ENCODE measurements at regions not wholly inside any gene's neighbourhood (a gene's known extent, or its start where the extent isn't known, plus 50 kb on each side); places are given as distances from the start of the nearest gene placed in this dataset.

DNA sequence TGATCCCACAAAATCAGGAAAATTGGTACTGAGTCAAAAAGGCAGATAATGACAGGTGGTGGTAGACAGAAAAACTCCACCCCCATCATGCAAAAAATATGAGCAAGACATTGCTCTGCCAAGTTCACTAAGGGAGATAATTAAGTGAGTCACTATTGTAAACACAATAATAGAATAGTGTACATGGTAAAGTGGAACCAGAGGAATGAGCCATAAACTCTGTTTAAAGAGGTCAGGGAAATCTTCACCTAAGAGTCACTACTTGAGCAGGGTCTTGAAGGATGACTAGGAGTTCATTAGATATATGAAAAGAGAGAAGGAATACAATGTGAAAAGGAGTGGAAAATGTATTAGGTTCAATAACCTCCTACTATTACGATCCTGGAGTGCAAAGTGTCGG is 213.4 kb upstream of the PEX5L start (continued):
- TF ChIP-seq FOXK2 (IDR thresholded peaks at IDR 0.05): no peak
- TF ChIP-seq, protein P1, sequence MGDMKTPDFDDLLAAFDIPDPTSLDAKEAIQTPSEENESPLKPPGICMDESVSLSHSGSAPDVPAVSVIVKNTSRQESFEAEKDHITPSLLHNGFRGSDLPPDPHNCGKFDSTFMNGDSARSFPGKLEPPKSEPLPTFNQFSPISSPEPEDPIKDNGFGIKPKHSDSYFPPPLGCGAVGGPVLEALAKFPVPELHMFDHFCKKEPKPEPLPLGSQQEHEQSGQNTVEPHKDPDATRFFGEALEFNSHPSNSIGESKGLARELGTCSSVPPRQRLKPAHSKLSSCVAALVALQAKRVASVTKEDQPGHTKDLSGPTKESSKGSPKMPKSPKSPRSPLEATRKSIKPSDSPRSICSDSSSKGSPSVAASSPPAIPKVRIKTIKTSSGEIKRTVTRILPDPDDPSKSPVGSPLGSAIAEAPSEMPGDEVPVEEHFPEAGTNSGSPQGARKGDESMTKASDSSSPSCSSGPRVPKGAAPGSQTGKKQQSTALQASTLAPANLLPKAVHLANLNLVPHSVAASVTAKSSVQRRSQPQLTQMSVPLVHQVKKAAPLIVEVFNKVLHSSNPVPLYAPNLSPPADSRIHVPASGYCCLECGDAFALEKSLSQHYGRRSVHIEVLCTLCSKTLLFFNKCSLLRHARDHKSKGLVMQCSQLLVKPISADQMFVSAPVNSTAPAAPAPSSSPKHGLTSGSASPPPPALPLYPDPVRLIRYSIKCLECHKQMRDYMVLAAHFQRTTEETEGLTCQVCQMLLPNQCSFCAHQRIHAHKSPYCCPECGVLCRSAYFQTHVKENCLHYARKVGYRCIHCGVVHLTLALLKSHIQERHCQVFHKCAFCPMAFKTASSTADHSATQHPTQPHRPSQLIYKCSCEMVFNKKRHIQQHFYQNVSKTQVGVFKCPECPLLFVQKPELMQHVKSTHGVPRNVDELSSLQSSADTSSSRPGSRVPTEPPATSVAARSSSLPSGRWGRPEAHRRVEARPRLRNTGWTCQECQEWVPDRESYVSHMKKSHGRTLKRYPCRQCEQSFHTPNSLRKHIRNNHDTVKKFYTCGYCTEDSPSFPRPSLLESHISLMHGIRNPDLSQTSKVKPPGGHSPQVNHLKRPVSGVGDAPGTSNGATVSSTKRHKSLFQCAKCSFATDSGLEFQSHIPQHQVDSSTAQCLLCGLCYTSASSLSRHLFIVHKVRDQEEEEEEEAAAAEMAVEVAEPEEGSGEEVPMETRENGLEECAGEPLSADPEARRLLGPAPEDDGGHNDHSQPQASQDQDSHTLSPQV (IDR thresholded peaks at IDR 0.05): no peak
- TF ChIP-seq, protein P2, sequence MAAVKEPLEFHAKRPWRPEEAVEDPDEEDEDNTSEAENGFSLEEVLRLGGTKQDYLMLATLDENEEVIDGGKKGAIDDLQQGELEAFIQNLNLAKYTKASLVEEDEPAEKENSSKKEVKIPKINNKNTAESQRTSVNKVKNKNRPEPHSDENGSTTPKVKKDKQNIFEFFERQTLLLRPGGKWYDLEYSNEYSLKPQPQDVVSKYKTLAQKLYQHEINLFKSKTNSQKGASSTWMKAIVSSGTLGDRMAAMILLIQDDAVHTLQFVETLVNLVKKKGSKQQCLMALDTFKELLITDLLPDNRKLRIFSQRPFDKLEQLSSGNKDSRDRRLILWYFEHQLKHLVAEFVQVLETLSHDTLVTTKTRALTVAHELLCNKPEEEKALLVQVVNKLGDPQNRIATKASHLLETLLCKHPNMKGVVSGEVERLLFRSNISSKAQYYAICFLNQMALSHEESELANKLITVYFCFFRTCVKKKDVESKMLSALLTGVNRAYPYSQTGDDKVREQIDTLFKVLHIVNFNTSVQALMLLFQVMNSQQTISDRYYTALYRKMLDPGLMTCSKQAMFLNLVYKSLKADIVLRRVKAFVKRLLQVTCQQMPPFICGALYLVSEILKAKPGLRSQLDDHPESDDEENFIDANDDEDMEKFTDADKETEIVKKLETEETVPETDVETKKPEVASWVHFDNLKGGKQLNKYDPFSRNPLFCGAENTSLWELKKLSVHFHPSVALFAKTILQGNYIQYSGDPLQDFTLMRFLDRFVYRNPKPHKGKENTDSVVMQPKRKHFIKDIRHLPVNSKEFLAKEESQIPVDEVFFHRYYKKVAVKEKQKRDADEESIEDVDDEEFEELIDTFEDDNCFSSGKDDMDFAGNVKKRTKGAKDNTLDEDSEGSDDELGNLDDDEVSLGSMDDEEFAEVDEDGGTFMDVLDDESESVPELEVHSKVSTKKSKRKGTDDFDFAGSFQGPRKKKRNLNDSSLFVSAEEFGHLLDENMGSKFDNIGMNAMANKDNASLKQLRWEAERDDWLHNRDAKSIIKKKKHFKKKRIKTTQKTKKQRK (IDR thresholded peaks at IDR 0.05; ENCODE audit: low read depth, low read length): no peak
- TF ChIP-seq, protein P3, sequence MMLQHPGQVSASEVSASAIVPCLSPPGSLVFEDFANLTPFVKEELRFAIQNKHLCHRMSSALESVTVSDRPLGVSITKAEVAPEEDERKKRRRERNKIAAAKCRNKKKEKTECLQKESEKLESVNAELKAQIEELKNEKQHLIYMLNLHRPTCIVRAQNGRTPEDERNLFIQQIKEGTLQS (IDR thresholded peaks at IDR 0.05; ENCODE audit: borderline replicate concordance, extremely low read depth, low read depth, low read length): no peak
- TF ChIP-seq, protein P4, sequence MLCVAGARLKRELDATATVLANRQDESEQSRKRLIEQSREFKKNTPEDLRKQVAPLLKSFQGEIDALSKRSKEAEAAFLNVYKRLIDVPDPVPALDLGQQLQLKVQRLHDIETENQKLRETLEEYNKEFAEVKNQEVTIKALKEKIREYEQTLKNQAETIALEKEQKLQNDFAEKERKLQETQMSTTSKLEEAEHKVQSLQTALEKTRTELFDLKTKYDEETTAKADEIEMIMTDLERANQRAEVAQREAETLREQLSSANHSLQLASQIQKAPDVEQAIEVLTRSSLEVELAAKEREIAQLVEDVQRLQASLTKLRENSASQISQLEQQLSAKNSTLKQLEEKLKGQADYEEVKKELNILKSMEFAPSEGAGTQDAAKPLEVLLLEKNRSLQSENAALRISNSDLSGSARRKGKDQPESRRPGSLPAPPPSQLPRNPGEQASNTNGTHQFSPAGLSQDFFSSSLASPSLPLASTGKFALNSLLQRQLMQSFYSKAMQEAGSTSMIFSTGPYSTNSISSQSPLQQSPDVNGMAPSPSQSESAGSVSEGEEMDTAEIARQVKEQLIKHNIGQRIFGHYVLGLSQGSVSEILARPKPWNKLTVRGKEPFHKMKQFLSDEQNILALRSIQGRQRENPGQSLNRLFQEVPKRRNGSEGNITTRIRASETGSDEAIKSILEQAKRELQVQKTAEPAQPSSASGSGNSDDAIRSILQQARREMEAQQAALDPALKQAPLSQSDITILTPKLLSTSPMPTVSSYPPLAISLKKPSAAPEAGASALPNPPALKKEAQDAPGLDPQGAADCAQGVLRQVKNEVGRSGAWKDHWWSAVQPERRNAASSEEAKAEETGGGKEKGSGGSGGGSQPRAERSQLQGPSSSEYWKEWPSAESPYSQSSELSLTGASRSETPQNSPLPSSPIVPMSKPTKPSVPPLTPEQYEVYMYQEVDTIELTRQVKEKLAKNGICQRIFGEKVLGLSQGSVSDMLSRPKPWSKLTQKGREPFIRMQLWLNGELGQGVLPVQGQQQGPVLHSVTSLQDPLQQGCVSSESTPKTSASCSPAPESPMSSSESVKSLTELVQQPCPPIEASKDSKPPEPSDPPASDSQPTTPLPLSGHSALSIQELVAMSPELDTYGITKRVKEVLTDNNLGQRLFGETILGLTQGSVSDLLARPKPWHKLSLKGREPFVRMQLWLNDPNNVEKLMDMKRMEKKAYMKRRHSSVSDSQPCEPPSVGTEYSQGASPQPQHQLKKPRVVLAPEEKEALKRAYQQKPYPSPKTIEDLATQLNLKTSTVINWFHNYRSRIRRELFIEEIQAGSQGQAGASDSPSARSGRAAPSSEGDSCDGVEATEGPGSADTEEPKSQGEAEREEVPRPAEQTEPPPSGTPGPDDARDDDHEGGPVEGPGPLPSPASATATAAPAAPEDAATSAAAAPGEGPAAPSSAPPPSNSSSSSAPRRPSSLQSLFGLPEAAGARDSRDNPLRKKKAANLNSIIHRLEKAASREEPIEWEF (IDR thresholded peaks at IDR 0.05; ENCODE audit: insufficient replicate concordance, low read depth, low read length): no peak

Data from GM12878 (cell line).